ENCODE measurements at regions not wholly inside any gene's neighbourhood (a gene's known extent, or its start where the extent isn't known, plus 50 kb on each side); places are given as distances from the start of the nearest gene placed in this dataset.

- no peak for TF ChIP-seq CTCF (IDR thresholded peaks at IDR 0.05)
- no peak for TF ChIP-seq POLR2A (IDR thresholded peaks at IDR 0.05)
Measured at GRCh38 chrY:21394116-21394515, 117.0 kb upstream of the RBMY1B start.
